OCI-LY1 (cell line): ENCODE measurements at regions not wholly inside any gene's neighbourhood (a gene's known extent, or its start where the extent isn't known, plus 50 kb on each side); places are given as distances from the start of the nearest gene placed in this dataset.

ENCODE experiments used
- H2AFZ ChIP-seq: fragments of 200-600 bp; sonication (generic), shearing (Covaris generic); 2 replicates; pipeline ENCODE4 v1.6.0; 2014; ENCODE audit warnings: antibody characterized with exemption, mild to moderate bottlenecking, low read length
- H3F3A ChIP-seq: fragments of 200-600 bp; sonication (generic), shearing (Covaris generic); 2 replicates; pipeline ENCODE4 v1.6.0; 2014; ENCODE audit warnings: mild to moderate bottlenecking, antibody characterized with exemption, low read length, moderate library complexity; ENCODE audit not compliant: insufficient read depth
- H3K27ac ChIP-seq: fragments of 200-600 bp; sonication (generic); 2 replicates; pipeline ENCODE4 v1.5.1; 2014; ENCODE audit warnings: low read length, mixed run types, mild to moderate bottlenecking, low read depth; ENCODE audit not compliant: poor library complexity, severe bottlenecking
- H3K27me3 ChIP-seq: fragments of 200-600 bp; sonication (generic); 2 replicates; pipeline ENCODE4 v1.6.0; 2014; ENCODE audit warnings: antibody characterized with exemption, mild to moderate bottlenecking, low read length, moderate library complexity; ENCODE audit not compliant: insufficient read depth
- H3K36me3 ChIP-seq: fragments of 200-600 bp; sonication (generic); 2 replicates; pipeline ENCODE4 v1.6.1; 2014; ENCODE audit warnings: mild to moderate bottlenecking, antibody characterized with exemption, low read length, moderate library complexity, mixed read lengths; ENCODE audit not compliant: insufficient read depth
- H3K4me1 ChIP-seq: fragments of 200-600 bp; sonication (generic); 2 replicates; pipeline ENCODE4 v1.5.1; 2014; ENCODE audit warnings: mild to moderate bottlenecking, low read length, moderate library complexity; ENCODE audit not compliant: insufficient read depth, severe bottlenecking
- H3K4me2 ChIP-seq: fragments of 200-600 bp; sonication (generic), shearing (Covaris generic); 2 replicates; pipeline ENCODE4 v1.6.1; 2014; ENCODE audit warnings: low read length
- H3K4me3 ChIP-seq: fragments of 200-600 bp; sonication (generic); 2 replicates; pipeline ENCODE4 v1.5.1; 2014; ENCODE audit warnings: low read length, low read depth, mild to moderate bottlenecking, mixed read lengths; ENCODE audit not compliant: poor library complexity, severe bottlenecking
- H3K79me2 ChIP-seq: fragments of 200-600 bp; shearing (Covaris generic); 2 replicates; pipeline ENCODE4 v1.6.1; 2016; ENCODE audit warnings: mixed run types, low read length, mixed read lengths; ENCODE audit not compliant: insufficient read depth
- H3K9ac ChIP-seq: fragments of 200-600 bp; sonication (generic), shearing (Covaris generic); 2 replicates; pipeline ENCODE4 v1.6.1; 2014; ENCODE audit warnings: mild to moderate bottlenecking, low read length, mixed read lengths
- H3K9me2 ChIP-seq: fragments of 200-600 bp; sonication (generic), shearing (Covaris generic); 2 replicates; pipeline ENCODE4 v1.6.1; 2014; ENCODE audit warnings: low read depth, mild to moderate bottlenecking, low read length, mixed read lengths
- H3K9me3 ChIP-seq: fragments of 200-600 bp; shearing (Covaris generic); 2 replicates; pipeline ENCODE4 v1.6.1; 2014; ENCODE audit warnings: low read length, mixed read lengths
- H4K20me1 ChIP-seq: fragments of 200-600 bp; sonication (generic), shearing (Covaris generic); 2 replicates; pipeline ENCODE4 v1.6.0; 2016; ENCODE audit warnings: mild to moderate bottlenecking, low read length; ENCODE audit not compliant: insufficient read depth
- EZH2 ChIP-seq: fragments of 200-600 bp; sonication (generic), shearing (Covaris generic); IDR thresholded peaks from 2 replicates; pipeline ENCODE4 v1.8.0; 2017; ENCODE audit warnings: borderline replicate concordance, mixed run types, mild to moderate bottlenecking, antibody characterized with exemption, low read length, moderate library complexity, mixed read lengths
- TF ChIP-seq, protein P1 (sequence below): fragments of 200-600 bp; sonication (generic), shearing (Covaris generic); IDR thresholded peaks from 2 replicates; pipeline ENCODE4 v1.5.1; 2017; ENCODE audit warnings: mild to moderate bottlenecking, antibody characterized with exemption, low read length, moderate library complexity, mixed read lengths

DNA sequence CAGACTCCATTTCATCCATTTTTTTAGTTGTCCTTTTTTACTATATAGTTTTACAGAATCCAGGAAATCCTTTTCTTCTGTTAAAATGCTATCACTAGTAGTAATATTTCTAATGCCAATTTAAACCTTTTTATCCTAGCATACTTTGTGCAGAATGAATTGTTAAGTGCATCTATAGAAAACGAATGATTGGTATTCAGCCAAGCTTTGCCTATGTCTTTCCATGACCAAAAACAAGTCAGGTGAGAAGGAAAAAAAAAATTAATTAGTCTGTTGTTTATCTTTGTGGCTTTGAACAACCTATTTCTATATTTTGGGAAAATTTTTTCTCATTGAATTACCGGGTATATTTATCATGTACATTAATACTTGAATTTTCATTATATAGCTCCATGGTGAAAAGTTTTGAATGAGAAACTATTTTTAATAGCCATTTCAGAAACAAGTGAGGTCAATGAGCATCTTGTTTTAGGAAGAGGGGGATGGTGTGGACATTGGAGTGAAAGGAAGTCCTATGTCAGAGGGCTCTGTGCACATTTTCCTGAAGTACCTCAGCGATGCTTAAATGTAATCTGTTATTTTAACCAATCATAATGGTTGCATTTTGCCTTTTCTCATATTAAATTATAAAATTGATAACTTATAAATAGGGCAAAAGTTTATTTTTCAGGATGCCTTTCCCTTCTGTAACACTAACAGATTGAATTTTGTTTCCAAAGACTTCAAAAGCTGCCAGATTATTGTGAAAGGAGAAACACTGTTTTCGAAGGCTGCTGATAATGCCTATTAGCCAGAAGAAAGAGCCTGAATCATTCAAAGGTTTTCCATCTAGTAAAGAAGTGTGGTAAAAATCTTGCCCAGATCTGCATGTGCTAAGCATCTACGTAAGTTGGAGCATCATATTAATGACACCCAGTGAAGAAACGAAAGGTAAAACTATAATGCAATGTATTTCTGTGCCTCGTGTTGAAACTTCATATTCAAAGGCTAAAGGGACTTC, 73.8 kb upstream of the S1PR1 start:
- TF ChIP-seq, protein P1, sequence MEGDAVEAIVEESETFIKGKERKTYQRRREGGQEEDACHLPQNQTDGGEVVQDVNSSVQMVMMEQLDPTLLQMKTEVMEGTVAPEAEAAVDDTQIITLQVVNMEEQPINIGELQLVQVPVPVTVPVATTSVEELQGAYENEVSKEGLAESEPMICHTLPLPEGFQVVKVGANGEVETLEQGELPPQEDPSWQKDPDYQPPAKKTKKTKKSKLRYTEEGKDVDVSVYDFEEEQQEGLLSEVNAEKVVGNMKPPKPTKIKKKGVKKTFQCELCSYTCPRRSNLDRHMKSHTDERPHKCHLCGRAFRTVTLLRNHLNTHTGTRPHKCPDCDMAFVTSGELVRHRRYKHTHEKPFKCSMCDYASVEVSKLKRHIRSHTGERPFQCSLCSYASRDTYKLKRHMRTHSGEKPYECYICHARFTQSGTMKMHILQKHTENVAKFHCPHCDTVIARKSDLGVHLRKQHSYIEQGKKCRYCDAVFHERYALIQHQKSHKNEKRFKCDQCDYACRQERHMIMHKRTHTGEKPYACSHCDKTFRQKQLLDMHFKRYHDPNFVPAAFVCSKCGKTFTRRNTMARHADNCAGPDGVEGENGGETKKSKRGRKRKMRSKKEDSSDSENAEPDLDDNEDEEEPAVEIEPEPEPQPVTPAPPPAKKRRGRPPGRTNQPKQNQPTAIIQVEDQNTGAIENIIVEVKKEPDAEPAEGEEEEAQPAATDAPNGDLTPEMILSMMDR: no peak
- TF ChIP-seq EZH2: no peak

DNA sequence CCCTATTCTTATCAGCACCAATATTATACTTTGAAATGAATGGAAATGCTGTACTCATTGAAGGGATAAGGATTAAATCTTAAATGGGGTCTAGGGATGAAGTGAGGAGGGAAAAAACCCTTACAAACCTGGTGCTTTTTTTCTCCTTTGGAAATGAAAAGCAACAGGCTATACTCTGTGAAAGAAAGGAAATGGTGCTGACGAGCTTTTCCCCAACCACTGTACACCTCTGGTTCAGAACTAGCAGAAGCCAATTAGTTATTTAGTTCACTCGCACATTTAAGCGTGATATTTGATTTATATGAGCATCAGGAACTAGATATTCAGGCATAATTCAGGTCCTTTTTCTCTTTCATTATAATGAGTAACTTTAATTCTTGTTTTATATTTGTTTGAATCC, 74.5 kb upstream of the S1PR1 start:
- no peaks in the 10 kb centered on the region for H3K9me3 ChIP-seq
- no peaks in the 10 kb centered on the region for H3K36me3 ChIP-seq
- H3K9me2 ChIP-seq: no peaks in the 10 kb centered on the region
- no peaks in the 10 kb centered on the region for H3F3A ChIP-seq
- H3K27ac ChIP-seq: no peak overlapping the region
- H4K20me1 ChIP-seq: no peaks in the 10 kb centered on the region
- H2AFZ ChIP-seq: no peak overlapping the region
- H3K4me1 ChIP-seq: no peaks in the 10 kb centered on the region
- H3K4me3 ChIP-seq: no peak overlapping the region
- H3K79me2 ChIP-seq: no peaks in the 10 kb centered on the region
- H3K4me2 ChIP-seq: no peak overlapping the region
- no peak for TF ChIP-seq EZH2
- TF ChIP-seq, protein P1: no peak
- no peak overlapping the region for H3K9ac ChIP-seq
- H3K27me3 ChIP-seq: no peaks in the 10 kb centered on the region

More for the DNA sequence above, 73.8 kb upstream of the S1PR1 start:
- H3K4me1 ChIP-seq: no peaks in the 10 kb centered on the region
- H3K79me2 ChIP-seq: no peaks in the 10 kb centered on the region
- no peak overlapping the region for H3K9ac ChIP-seq
- no peaks in the 10 kb centered on the region for H3K9me2 ChIP-seq
- H3F3A ChIP-seq: no peaks in the 10 kb centered on the region
- H3K9me3 ChIP-seq: no peaks in the 10 kb centered on the region
- no peak overlapping the region for H2AFZ ChIP-seq
- no peak overlapping the region for H3K4me2 ChIP-seq
- no peak overlapping the region for H3K27ac ChIP-seq
- H3K27me3 ChIP-seq: no peaks in the 10 kb centered on the region
- no peaks in the 10 kb centered on the region for H4K20me1 ChIP-seq
- no peak overlapping the region for H3K4me3 ChIP-seq
- no peaks in the 10 kb centered on the region for H3K36me3 ChIP-seq

- H3K27me3 ChIP-seq: no peaks in the 10 kb centered on the region
- H3K27ac ChIP-seq: no peak overlapping the region
- TF ChIP-seq, protein P1: no peak
- no peak for TF ChIP-seq EZH2
- no peaks in the 10 kb centered on the region for H3K9me3 ChIP-seq
- no peaks in the 10 kb centered on the region for H3K36me3 ChIP-seq
- no peak overlapping the region for H2AFZ ChIP-seq
- no peaks in the 10 kb centered on the region for H3K79me2 ChIP-seq
- H3K9ac ChIP-seq: no peak overlapping the region
- no peaks in the 10 kb centered on the region for H3F3A ChIP-seq
- H4K20me1 ChIP-seq: no peaks in the 10 kb centered on the region
- no peak overlapping the region for H3K4me3 ChIP-seq
- H3K9me2 ChIP-seq: no peaks in the 10 kb centered on the region
- H3K4me2 ChIP-seq: no peak overlapping the region
- no peaks in the 10 kb centered on the region for H3K4me1 ChIP-seq
Observed at GRCh38 chr1:101161619-101162018, 75.2 kb upstream of the S1PR1 start.
